Activated CD8-positive, alpha-beta memory T cell treated with anti-CD3 and anti-CD28 coated beads, Interleukin-2, amount 10 ng/mL, durations not matched to agents 7 days and 5 days (primary cell): ENCODE measurements at regions not wholly inside any gene's neighbourhood (a gene's known extent, or its start where the extent isn't known, plus 50 kb on each side); places are given as distances from the start of the nearest gene placed in this dataset.
"Not testable (repeated sequence)": the region's sequence is repeated elsewhere in the genome, so short reads cannot be mapped to it uniquely, and the experiment has no call there.

Experiments
- ATAC-seq: fragments of 150-1000 bp; cut with Tn5 transposase; one replicate; pipeline ENCODE4 v1.10.0; 2021; ENCODE audit warnings: moderate library complexity
- CTCF ChIA-PET: fragments of 350-600 bp; sonication (Branson Sonifier 250); formaldehyde crosslinking; loops from one replicate; lab custom pipeline; 2021; ENCODE audit warnings: antibody characterized with exemption; lab: Charles Lee
- DNase-seq: peaks from one replicate; pipeline ENCODE4 v3.0.0-alpha.2; 2020
- H3K27ac Mint-ChIP-seq: one replicate; pipeline ENCODE4 v1.8.0; 2021; ENCODE audit warnings: mild to moderate bottlenecking, mixed read lengths
- H3K27me3 Mint-ChIP-seq: one replicate; pipeline ENCODE4 v1.8.0; 2021; ENCODE audit warnings: mixed read lengths
- H3K36me3 Mint-ChIP-seq: one replicate; pipeline ENCODE4 v1.8.0; 2021; ENCODE audit warnings: mild to moderate bottlenecking, mixed read lengths
- H3K4me1 Mint-ChIP-seq: one replicate; pipeline ENCODE4 v1.8.0; 2021; ENCODE audit warnings: mixed read lengths
- H3K4me3 Mint-ChIP-seq: one replicate; pipeline ENCODE4 v1.8.0; 2021; ENCODE audit warnings: mild to moderate bottlenecking, moderate library complexity, mixed read lengths
- H3K9me3 Mint-ChIP-seq: one replicate; pipeline ENCODE4 v1.8.0; 2022; ENCODE audit warnings: low read depth, mixed read lengths

GRCh38 chr2:14881651-14882327, 249.3 kb downstream of the LRATD1 start:
- ATAC-seq (no peak), DNase-seq (no peak)
- Mint-ChIP-seq H3K36me3 (no peaks in the 10 kb centered on the region), H3K4me3 (no peak overlapping the region), H3K9me3 (no peaks in the 10 kb centered on the region), H3K27ac (no peak overlapping the region), H3K27me3 (no peaks in the 10 kb centered on the region), H3K4me1 (no peaks in the 10 kb centered on the region)
- CTCF ChIA-PET: no interaction called here

DNA sequence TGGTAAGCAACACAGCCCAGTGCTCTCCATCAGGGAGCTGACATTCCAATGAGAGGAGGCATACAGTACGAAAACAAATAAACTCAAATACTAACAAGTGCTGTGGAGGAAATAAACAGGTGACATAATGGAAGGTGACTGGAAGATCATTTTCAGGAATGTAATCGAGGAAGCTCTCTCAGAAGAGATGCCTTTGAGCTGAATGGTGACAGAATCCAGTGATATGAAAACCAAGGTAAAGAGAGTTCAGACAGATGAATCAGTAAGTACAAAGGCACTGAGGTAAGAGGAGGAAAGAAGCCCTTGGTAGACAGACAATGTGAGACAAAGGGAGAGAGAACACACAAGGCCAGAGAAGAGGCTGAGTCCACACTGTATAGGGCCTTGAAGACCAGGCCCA, 252.1 kb downstream of the LRATD1 start:
- H3K36me3 Mint-ChIP-seq: no peaks in the 10 kb centered on the region
- H3K27me3 Mint-ChIP-seq: no peaks in the 10 kb centered on the region
- no peak overlapping the region for H3K27ac Mint-ChIP-seq
- DNase-seq: no peak
- CTCF ChIA-PET: no interaction called here
- H3K9me3 Mint-ChIP-seq: no peaks in the 10 kb centered on the region
- no peak overlapping the region for H3K4me3 Mint-ChIP-seq
- H3K4me1 Mint-ChIP-seq: no peaks in the 10 kb centered on the region
- no peak for ATAC-seq

DNA sequence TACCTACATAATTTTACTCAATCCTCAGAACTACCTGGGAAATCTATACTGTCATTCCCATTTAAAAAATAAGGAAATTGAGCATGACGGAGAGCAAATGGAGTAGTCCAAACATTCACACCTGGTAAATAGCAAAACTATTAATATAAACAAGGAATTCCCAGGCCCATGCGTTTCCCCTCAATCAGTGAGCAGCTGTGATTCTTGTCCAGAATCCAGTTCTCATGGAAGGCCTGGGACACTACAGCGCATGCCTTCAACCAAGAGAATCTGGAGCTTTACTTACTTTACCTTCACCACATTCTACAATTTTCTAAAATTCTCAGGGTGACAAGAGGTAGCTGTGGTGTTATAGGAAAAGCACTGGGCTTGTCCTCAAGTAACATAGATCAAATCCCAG, 259.0 kb downstream of the LRATD1 start:
- no peaks in the 10 kb centered on the region for H3K9me3 Mint-ChIP-seq
- no peak overlapping the region for H3K4me3 Mint-ChIP-seq
- CTCF ChIA-PET: no interaction called here
- H3K36me3 Mint-ChIP-seq: no peaks in the 10 kb centered on the region
- H3K27ac Mint-ChIP-seq: no peak overlapping the region
- no peaks in the 10 kb centered on the region for H3K4me1 Mint-ChIP-seq
- DNase-seq (no peak), ATAC-seq (no peak)
- no peaks in the 10 kb centered on the region for H3K27me3 Mint-ChIP-seq

GRCh38 chr2:14896330-14897030, 264.0 kb downstream of the LRATD1 start:
- H3K4me3 Mint-ChIP-seq: no peak overlapping the region
- ATAC-seq (no peak), DNase-seq (no peak)
- H3K4me1 Mint-ChIP-seq: no peaks in the 10 kb centered on the region
- CTCF ChIA-PET: no interaction called here
- no peak overlapping the region for H3K27ac Mint-ChIP-seq
- no peaks in the 10 kb centered on the region for H3K9me3 Mint-ChIP-seq
- H3K27me3 Mint-ChIP-seq: no peaks in the 10 kb centered on the region
- no peaks in the 10 kb centered on the region for H3K36me3 Mint-ChIP-seq

DNA sequence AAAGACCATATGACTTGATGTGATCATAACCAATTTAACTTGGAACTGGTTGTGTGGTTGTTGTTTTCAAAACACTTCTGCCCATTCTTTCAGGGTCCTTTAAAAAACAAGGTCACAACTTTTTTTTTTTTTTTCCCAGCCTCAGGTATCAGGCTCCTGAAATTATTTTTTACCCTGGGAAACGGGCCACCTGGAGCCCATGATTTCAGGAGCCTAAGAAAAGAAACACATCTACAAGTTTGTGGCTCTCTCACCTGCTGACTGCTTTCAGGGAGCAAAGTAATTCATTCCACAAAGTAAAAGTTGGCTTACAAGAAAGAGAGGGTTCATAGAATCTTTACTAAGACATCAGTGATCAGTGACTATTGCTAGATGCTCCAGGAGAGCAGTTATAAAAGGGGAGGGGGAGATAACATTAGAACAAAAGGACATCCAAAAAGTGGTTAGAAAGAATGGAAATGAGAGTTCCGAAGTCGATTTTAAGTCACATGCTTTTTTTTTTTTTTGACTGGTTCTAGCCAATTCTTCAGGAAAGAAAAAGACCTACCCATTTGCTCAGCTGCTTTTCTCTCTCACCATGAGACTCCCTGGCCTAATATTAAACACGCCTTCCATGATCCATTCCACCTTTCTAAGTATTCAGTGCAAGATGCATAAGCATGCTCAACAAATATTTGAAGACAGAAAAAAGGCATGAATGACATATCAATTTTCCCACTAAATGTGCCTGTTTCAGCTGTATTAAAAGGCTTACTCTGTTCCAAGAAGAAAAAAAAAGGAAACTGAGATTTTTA, 267.3 kb downstream of the LRATD1 start:
- ATAC-seq: no peak
- Mint-ChIP-seq H3K27ac (no peak overlapping the region), H3K9me3 (no peaks in the 10 kb centered on the region), H3K4me1 (no peaks in the 10 kb centered on the region), H3K27me3 (no peaks in the 10 kb centered on the region), H3K4me3 (no peak overlapping the region), H3K36me3 (no peaks in the 10 kb centered on the region)
- DNase-seq: no peak
- CTCF ChIA-PET: interaction anchor here (0.7 kb wide), 1 partner anchor 550 kb away, joined by 3 read pairs; no protein-coding TSS in a partner anchor

DNA sequence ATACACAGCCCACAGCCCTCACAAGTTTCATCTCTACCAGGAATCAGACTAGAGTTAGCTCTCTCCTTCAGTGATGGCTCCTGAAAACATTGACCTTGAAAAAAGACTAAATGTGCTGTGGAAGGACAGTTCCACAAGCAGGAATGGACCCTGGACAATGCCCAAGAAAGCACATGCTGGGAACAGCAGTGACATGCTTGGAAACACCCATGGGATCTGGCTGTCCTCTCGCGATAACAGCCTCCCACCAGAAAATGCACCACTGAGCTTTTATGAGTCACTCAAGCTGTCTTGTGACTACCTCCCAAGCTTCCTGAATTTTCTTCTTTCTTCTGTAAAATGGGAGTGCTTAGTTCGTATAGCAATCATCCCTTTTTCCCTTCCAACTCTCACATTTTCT, 269.2 kb downstream of the LRATD1 start:
- CTCF ChIA-PET: interaction anchor here (0.8 to 1.0 kb wide), 2 partner anchors 674 to 676 kb away, joined by 3 to 4 read pairs; no protein-coding TSS in a partner anchor
- no peaks in the 10 kb centered on the region for H3K4me1 Mint-ChIP-seq
- ATAC-seq: no peak

GRCh38 chr2:14902953-14903352, 270.4 kb downstream of the LRATD1 start:
- Mint-ChIP-seq H3K4me3 (no peak overlapping the region), H3K27ac (no peak overlapping the region), H3K36me3 (no peaks in the 10 kb centered on the region), H3K4me1 (no peaks in the 10 kb centered on the region), H3K27me3 (no peaks in the 10 kb centered on the region), H3K9me3 (no peaks in the 10 kb centered on the region)
- no peak for ATAC-seq
- DNase-seq: no peak
- CTCF ChIA-PET: interaction anchor here (0.7 to 2.3 kb wide), 6 partner anchors 9 to 674 kb away, joined by 3 to 10 read pairs (median 3); no protein-coding TSS in a partner anchor

More for the DNA sequence above, 269.2 kb downstream of the LRATD1 start:
- no peak for DNase-seq
- Mint-ChIP-seq H3K4me3 (no peak overlapping the region), H3K27ac (no peak overlapping the region), H3K9me3 (no peaks in the 10 kb centered on the region), H3K27me3 (no peaks in the 10 kb centered on the region), H3K36me3 (no peaks in the 10 kb centered on the region)

GRCh38 chr2:14903709-14904374, 271.3 kb downstream of the LRATD1 start:
- H3K36me3 Mint-ChIP-seq: no peaks in the 10 kb centered on the region
- no peaks in the 10 kb centered on the region for H3K27me3 Mint-ChIP-seq
- CTCF ChIA-PET: interaction anchor here (0.7 to 2.3 kb wide), 5 partner anchors 10 to 674 kb away, joined by 3 to 10 read pairs (median 3); no protein-coding TSS in a partner anchor
- no peak overlapping the region for H3K4me3 Mint-ChIP-seq
- no peaks in the 10 kb centered on the region for H3K4me1 Mint-ChIP-seq
- no peaks in the 10 kb centered on the region for H3K9me3 Mint-ChIP-seq
- peak; percentile 71 for DNase-seq
- H3K27ac Mint-ChIP-seq: no peak overlapping the region
- peak; percentile 86 for ATAC-seq

DNA sequence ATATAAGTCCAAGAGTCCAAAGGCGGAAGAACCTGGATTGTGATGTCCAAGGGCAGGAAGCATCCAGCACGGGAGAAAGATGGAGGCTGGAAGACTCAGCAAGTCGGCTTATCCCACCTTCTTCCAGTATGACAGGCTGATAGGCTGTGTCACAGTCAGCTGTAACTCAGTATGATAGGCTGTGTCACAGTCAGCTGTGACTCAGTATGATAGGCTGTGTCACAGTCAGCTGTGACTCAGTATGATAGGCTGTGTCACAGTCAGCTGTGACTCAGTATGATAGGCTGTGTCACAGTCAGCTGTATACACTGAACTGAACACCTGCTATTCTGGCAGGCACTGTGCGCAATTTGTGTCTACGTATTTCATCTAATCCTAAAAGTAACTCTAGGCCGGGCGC, 271.9 kb downstream of the LRATD1 start:
- H3K4me3 Mint-ChIP-seq, ATAC-seq, H3K36me3 Mint-ChIP-seq, H3K27ac Mint-ChIP-seq, H3K27me3 Mint-ChIP-seq, DNase-seq, H3K4me1 Mint-ChIP-seq, H3K9me3 Mint-ChIP-seq: not testable (repeated sequence)
- CTCF ChIA-PET: interaction anchor here (2.3 kb wide), 1 partner anchor 673 kb away, joined by 10 read pairs; no protein-coding TSS in a partner anchor

GRCh38 chr2:14905571-14905970, 273.1 kb downstream of the LRATD1 start:
- H3K27me3 Mint-ChIP-seq: no peaks in the 10 kb centered on the region
- H3K36me3 Mint-ChIP-seq: no peaks in the 10 kb centered on the region
- no peak for DNase-seq

DNA sequence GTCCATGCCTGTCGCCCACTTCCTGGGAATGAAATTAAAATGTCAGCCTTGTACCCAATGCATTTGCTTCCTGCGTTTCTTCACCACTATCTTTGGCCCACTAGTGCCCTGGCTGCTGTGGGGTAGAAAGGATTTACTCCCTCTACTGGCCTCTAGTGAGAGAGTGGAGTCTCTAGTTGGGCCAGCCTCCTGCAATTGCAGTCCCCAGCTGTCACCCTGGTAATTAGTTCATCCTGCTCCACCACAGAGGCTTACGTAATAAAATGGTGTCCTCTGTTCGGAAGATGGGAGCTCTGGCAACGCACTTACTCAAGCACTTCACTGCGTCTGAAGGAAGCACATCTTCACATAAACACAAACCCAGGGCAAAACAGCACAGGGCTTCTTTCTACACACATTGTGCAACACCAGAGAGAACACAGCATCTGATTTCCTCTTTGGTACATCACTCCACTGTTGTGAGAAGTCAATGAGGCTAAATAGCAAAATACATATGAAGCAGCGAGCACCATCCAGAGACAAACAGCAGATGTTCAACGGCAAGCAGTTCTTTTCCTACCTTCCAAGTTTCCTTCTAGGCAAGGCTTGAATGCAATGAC, 274.6 kb downstream of the LRATD1 start:
- Mint-ChIP-seq H3K4me1 (no peaks in the 10 kb centered on the region), H3K27ac (no peak overlapping the region), H3K4me3 (no peak overlapping the region), H3K36me3 (no peaks in the 10 kb centered on the region), H3K9me3 (no peaks in the 10 kb centered on the region), H3K27me3 (no peaks in the 10 kb centered on the region)
- CTCF ChIA-PET: no interaction called here
- no peak for ATAC-seq
- DNase-seq: no peak

More at GRCh38 chr2:14905571-14905970, 273.1 kb downstream of the LRATD1 start:
- Mint-ChIP-seq H3K27ac (no peak overlapping the region), H3K9me3 (no peaks in the 10 kb centered on the region), H3K4me1 (no peaks in the 10 kb centered on the region), H3K4me3 (no peak overlapping the region)
- no peak for ATAC-seq
- CTCF ChIA-PET: no interaction called here

- no peaks in the 10 kb centered on the region for H3K36me3 Mint-ChIP-seq
- no peaks in the 10 kb centered on the region for H3K27me3 Mint-ChIP-seq
- no peaks in the 10 kb centered on the region for H3K9me3 Mint-ChIP-seq
- CTCF ChIA-PET: no interaction called here
- no peak overlapping the region for H3K4me3 Mint-ChIP-seq
- no peaks in the 10 kb centered on the region for H3K4me1 Mint-ChIP-seq
- no peak for ATAC-seq
- no peak overlapping the region for H3K27ac Mint-ChIP-seq
- no peak for DNase-seq
Observed at GRCh38 chr2:14909795-14910194, 277.3 kb downstream of the LRATD1 start.

DNA sequence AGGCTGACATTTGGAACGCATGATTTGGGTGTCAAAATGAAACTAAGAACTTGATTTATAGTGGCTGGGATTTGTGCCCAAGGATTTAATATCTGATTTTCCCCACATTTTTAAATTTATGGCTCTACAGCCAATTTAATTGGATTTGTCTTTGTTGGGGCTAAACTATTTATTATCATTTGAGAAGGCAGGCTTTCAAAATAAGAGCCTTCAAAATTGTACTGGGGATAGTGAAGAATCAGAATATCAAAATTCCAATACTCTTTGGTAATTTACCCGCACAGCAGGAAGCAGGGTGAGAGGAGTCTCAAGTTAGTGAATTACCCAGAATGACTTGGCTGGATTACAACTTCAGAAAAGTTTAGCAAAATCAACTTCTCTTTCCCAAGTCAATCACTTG, 278.1 kb downstream of the LRATD1 start:
- no peaks in the 10 kb centered on the region for H3K27me3 Mint-ChIP-seq
- H3K4me3 Mint-ChIP-seq: no peak overlapping the region
- H3K36me3 Mint-ChIP-seq: no peaks in the 10 kb centered on the region
- ATAC-seq: no peak
- H3K4me1 Mint-ChIP-seq: no peaks in the 10 kb centered on the region
- CTCF ChIA-PET: no interaction called here
- no peaks in the 10 kb centered on the region for H3K9me3 Mint-ChIP-seq
- H3K27ac Mint-ChIP-seq: no peak overlapping the region
- no peak for DNase-seq
